GM12892 (cell line): ENCODE measurements at regions not wholly inside any gene's neighbourhood (a gene's known extent, or its start where the extent isn't known, plus 50 kb on each side); places are given as distances from the start of the nearest gene placed in this dataset.

ENCODE experiments used
- POLR2A ChIP-seq: IDR thresholded peaks from 2 replicates; pipeline ENCODE4 v1.6.1; 2011; ENCODE audit warnings: low read depth, low read length, control low read depth
- POLR2AphosphoS5 ChIP-seq: IDR thresholded peaks from 2 replicates; pipeline ENCODE4 v1.6.1; 2011; ENCODE audit warnings: low read depth, low read length, control low read depth
- TAF1 ChIP-seq: IDR thresholded peaks from 2 replicates; pipeline ENCODE4 v1.6.1; 2011; ENCODE audit warnings: low read depth, mild to moderate bottlenecking, control low read depth, low read length, borderline replicate concordance

- TF ChIP-seq POLR2A (no peak), POLR2AphosphoS5 (no peak), TAF1 (no peak)
These were observed 805.0 kb upstream of the C9orf72 start for GRCh38 chr9:28378231-28378630.
